ENCODE measurements at regions not wholly inside any gene's neighbourhood (a gene's known extent, or its start where the extent isn't known, plus 50 kb on each side); places are given as distances from the start of the nearest gene placed in this dataset.

- Histone ChIP-seq H3K56ac (ENCODE audit: insufficient read length, low read depth, low read length) (no peak overlapping the region), H2AFZ (ENCODE audit: low read length) (no peak overlapping the region), H3K9me3 (ENCODE audit: control insufficient read depth, low read depth, low read length) (no peaks in the 10 kb centered on the region), H4K91ac (ENCODE audit: insufficient read length, low read depth, low read length) (no peak overlapping the region), H2AK5ac (ENCODE audit: insufficient read length, low read length) (no peak overlapping the region), H3K9ac (ENCODE audit: extremely low read depth, insufficient read length, low read length) (no peak overlapping the region), H2BK20ac (ENCODE audit: low read depth, low read length, poor library complexity, severe bottlenecking) (no peak overlapping the region), H3K23me2 (ENCODE audit: insufficient read length, low read depth, low read length, poor library complexity, severe bottlenecking) (no peaks in the 10 kb centered on the region), H2BK120ac (ENCODE audit: low read depth, low read length, poor library complexity, severe bottlenecking) (no peak overlapping the region), H3K23ac (ENCODE audit: insufficient read length, low read depth, low read length) (no peak overlapping the region), H4K8ac (replicated peaks; ENCODE audit: insufficient read length, low read depth, low read length) (no peak overlapping the region), H3K14ac (ENCODE audit: insufficient read depth, low read length) (no peak overlapping the region), H2BK12ac (ENCODE audit: insufficient read length, low read depth, low read length) (no peak overlapping the region), H3K79me2 (ENCODE audit: insufficient read depth, low read length) (no peaks in the 10 kb centered on the region), H4K5ac (ENCODE audit: insufficient read length, low read depth, low read length) (no peak overlapping the region), H3K4me2 (ENCODE audit: insufficient read depth, insufficient read length, low read length) (no peak overlapping the region), H3T11ph (ENCODE audit: low read length) (no peak overlapping the region), H3K4ac (ENCODE audit: low read depth, low read length) (no peak overlapping the region), H3K4me1 (ENCODE audit: insufficient read depth, low read length) (peaks cover 3% of the 10 kb centered on the region; the same call in 1 of the 2 replicates), H3K18ac (ENCODE audit: insufficient read length, low read depth, low read length) (no peak overlapping the region), H3K27me3 (ENCODE audit: insufficient read depth, low read length) (no peaks in the 10 kb centered on the region; the same call in 1 of the 2 replicates), H3K79me1 (ENCODE audit: insufficient read depth, low read depth, low read length, poor library complexity, severe bottlenecking) (no peaks in the 10 kb centered on the region), H2BK5ac (ENCODE audit: insufficient read length, low read length) (no peak overlapping the region), H2BK15ac (ENCODE audit: low read depth, low read length) (no peak overlapping the region), H4K20me1 (ENCODE audit: control insufficient read depth, insufficient read depth, insufficient read length) (no peaks in the 10 kb centered on the region), H3K27ac (ENCODE audit: insufficient read length, low read depth, low read length) (no peak overlapping the region)
- Mint-ChIP-seq H3K36me3 (ENCODE audit: insufficient read depth in 1 of 3, low read depth in 3 of 3) (no peaks in the 10 kb centered on the region), H3K4me1 (peaks cover 4% of the 10 kb centered on the region in 2 experiments), H3K9me3 (no peaks in the 10 kb centered on the region), H3K27ac (no peak overlapping the region), H3K27me3 (ENCODE audit: low read depth) (peaks cover 4% of the 10 kb centered on the region), H3K4me3 (no peak overlapping the region)
- no CpG with 5 or more reads among the region's 3 CpGs for WGBS (ENCODE audit: extremely low coverage, insufficient read length, low lambda C conversion rate)
- DNase-seq = no peak
- no peak for TF ChIP-seq CTCF (conservative IDR thresholded peaks at IDR 0.05)
Observed at GRCh38 chr2:38155015-38155414, 79.1 kb upstream of the CYP1B1 start.
